ENCODE measurements at regions not wholly inside any gene's neighbourhood (a gene's known extent, or its start where the extent isn't known, plus 50 kb on each side); places are given as distances from the start of the nearest gene placed in this dataset.

- DNase-seq (ENCODE audit: low spot score) (no peak), ATAC-seq (ENCODE audit: low FRiP score) (no peak)
- TF ChIP-seq, protein P1, sequence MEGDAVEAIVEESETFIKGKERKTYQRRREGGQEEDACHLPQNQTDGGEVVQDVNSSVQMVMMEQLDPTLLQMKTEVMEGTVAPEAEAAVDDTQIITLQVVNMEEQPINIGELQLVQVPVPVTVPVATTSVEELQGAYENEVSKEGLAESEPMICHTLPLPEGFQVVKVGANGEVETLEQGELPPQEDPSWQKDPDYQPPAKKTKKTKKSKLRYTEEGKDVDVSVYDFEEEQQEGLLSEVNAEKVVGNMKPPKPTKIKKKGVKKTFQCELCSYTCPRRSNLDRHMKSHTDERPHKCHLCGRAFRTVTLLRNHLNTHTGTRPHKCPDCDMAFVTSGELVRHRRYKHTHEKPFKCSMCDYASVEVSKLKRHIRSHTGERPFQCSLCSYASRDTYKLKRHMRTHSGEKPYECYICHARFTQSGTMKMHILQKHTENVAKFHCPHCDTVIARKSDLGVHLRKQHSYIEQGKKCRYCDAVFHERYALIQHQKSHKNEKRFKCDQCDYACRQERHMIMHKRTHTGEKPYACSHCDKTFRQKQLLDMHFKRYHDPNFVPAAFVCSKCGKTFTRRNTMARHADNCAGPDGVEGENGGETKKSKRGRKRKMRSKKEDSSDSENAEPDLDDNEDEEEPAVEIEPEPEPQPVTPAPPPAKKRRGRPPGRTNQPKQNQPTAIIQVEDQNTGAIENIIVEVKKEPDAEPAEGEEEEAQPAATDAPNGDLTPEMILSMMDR (IDR thresholded peaks at IDR 0.05), result no peak
These were observed 555.3 kb downstream of the HS3ST4 start for GRCh38 chr16:26247063-26247462.

DNA sequence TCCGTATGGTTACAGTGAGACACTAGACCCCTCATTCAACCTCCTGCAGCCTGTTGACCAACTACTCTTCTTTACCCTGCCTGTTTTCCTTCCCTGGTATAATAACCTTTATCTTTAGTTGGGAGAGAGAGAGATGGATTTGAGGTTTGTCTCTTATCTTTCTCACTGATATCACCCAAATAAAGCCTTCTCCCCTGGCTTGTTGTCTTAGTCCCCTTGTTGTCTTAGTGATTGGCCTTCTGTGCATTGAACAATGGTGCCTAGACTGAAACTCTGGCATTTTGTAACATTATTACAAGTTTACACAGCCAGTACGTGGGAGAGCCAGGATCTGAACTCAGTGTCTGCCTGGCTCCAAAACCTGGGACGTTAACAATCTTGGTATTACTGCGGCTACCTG lies 560.8 kb downstream of the HS3ST4 start:
- no peak for DNase-seq (ENCODE audit: low spot score)
- TF ChIP-seq, protein P1 (IDR thresholded peaks at IDR 0.05), result no peak
- ATAC-seq (ENCODE audit: low FRiP score), result no peak

- DNase-seq (ENCODE audit: low spot score), result no peak
- no peak for ATAC-seq (ENCODE audit: low FRiP score)
- TF ChIP-seq, protein P1 (IDR thresholded peaks at IDR 0.05), result no peak
These were observed 569.9 kb downstream of the HS3ST4 start for GRCh38 chr16:26261621-26262020.

- DNase-seq (ENCODE audit: low spot score) (no peak), ATAC-seq (ENCODE audit: low FRiP score) (no peak)
- TF ChIP-seq, protein P1 (IDR thresholded peaks at IDR 0.05), result no peak
These were observed 571.6 kb downstream of the HS3ST4 start for GRCh38 chr16:26263406-26263805.

DNA sequence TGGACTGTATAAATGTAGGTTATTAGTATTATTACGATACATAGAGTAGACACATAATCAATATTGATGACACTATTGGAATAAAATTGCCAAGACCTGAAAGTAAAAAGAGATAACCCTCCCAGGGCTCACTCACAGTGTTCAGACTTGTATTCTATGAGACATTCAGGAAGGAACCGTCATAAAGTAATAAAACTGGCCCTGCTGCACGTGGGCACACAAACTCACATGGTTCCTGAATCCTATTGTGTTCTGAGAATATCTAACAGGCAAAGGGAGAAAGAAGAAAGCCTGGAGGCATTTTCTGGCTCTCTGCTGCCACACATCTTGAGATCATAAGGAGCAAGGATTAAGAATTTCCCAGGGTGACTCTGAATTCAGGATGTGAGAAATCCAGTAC lies 575.9 kb downstream of the HS3ST4 start:
- ATAC-seq (ENCODE audit: low FRiP score), result no peak
- TF ChIP-seq, protein P1 (IDR thresholded peaks at IDR 0.05), result no peak
- DNase-seq (ENCODE audit: low spot score), result no peak

DNA sequence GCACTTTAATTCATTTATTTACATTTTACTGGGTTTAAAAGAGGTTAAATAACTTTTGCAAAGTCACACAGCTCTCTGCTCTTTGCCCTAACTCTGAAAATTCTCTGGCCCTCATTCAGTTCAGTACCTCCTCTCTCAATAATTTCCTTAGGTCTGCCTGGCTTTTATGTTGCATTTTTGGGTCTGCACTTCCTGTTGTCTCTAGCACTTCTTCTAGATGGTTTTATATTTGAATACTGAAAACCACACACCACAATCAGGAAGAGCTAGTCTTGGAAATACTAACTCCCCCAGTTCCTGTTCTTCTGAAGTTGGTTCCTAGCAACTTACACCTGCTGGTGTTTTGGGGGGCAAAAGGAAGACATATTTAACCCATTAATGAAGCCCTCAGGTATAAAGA lies 577.9 kb downstream of the HS3ST4 start:
- ATAC-seq (ENCODE audit: low FRiP score) (no peak), DNase-seq (ENCODE audit: low spot score) (no peak)
- TF ChIP-seq, protein P1 (IDR thresholded peaks at IDR 0.05), result no peak

DNA sequence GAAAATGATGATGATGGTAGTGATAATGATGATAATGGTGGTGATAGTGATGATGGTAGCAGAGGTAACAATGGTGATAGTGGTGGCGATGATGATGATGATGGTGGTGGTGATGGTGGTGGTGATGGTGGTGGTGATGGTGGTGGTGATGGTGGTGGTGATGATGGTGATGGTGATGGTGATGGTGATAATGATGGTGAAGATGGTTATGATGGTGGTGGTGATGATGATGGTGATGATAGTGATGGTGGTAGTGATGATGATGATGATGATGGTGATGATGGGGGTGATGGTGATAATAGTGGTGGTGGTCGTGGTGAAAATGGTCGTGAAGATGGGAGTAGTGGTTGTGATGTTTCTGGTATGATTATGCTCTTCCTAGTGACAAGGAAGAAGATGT lies 581.8 kb downstream of the HS3ST4 start:
- TF ChIP-seq, protein P1 (IDR thresholded peaks at IDR 0.05), result no peak
- ATAC-seq (ENCODE audit: low FRiP score), result no peak
- no peak for DNase-seq (ENCODE audit: low spot score)

Measured in omental fat pad (tissue), 3 donors.